ENCODE measurements at regions not wholly inside any gene's neighbourhood (a gene's known extent, or its start where the extent isn't known, plus 50 kb on each side); places are given as distances from the start of the nearest gene placed in this dataset.

DNA sequence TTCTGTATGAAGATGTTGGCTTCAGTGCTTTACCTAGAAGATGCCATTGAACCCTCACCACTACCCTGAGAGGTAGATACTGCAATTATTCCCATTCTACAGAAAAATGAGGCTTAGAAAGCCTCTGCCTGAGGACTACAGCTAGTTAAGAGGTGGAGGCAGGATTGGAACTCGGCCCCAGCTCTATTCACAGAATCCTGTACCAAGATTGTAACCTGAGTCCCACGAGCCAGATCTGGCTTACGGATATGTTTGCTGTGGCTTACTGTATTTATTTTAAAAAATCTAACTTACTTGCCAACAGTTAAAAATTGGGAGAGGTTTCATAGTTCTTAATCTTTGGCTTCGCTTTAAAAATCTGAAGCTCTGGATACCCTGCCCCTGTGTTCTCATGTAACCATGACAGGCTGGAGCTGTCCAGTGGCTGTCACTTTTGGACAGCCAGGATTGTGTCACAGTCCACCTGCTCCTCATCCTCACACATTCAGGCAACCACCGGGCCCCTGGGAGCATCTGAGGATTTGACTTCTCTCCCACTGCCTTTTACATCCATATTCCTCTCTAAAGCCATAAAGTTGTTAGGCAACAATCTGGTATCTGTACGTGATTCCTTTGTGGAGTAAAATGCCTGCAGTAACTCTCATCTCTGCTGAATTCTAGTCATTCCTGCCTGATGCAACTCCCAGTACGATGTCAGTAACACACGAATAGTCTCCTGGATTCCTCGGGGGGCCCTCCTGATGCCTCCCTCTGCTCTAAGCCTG lies 160.8 kb upstream of the SERP2 start:
- Histone ChIP-seq H3K4me3 (ENCODE audit: low read length in 3 of 3) (no peak overlapping the region), H3K27ac (ENCODE audit: low read depth, low read length) (no peak overlapping the region), H3K9ac (ENCODE audit: low read depth in 1 of 3, low read length in 3 of 3) (no peak overlapping the region)

DNA sequence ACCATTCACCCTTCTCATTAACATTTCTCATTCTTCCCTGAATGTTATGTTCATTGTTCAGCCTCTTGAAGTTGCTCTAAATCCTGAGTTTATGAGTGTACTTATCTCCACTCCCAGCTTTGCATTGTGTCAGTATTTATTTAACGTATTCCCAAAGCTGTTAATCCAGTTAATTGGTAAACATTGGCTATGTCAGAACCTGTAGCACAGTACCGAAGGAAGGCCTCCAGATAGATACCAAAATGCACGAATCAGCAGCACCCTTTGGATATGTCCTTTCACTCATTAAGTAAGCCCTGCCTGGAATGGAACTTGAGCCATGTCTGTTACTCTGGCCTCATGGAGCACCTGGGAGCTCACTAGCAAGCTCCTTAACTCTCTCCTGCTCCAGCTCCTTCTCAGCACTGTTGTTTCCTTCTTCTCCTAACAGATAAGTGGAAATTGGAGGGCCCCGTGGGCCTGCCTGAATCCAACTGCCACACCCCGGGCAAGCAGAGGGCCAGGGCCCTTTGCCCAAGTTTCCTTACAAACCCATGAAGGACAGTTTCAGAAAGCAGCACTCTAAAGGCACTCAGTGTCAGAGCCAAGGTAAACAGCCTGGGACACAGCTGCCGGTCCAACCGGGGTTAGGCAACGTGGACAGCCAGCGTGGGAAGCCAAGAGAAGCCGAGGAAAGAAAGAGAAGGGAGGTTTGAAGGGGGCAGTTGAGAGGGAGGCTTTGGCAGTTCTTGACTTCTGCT lies 155.0 kb upstream of the SERP2 start:
- no peaks in the 10 kb centered on the region for H3K36me3 ChIP-seq (ENCODE audit: control insufficient read depth in 3 of 3, insufficient read depth in 3 of 3, low read length in 3 of 3)
- H3K27me3 ChIP-seq (ENCODE audit: control insufficient read depth in 3 of 3, insufficient read depth in 3 of 3, low read length in 3 of 3): no peaks in the 10 kb centered on the region
- H3K9me3 ChIP-seq (ENCODE audit: control insufficient read depth in 3 of 3, low read length in 3 of 3): no peaks in the 10 kb centered on the region
- peak overlapping the region; percentile 56 for H3K27ac ChIP-seq (ENCODE audit: low read depth, low read length)
- peaks cover 19 to 25% (median 19%) of the 10 kb centered on the region in 3 donors for H3K4me1 ChIP-seq (ENCODE audit: control insufficient read depth in 3 of 3, insufficient read depth in 3 of 3, low read length in 3 of 3)
- H3K9ac ChIP-seq (ENCODE audit: low read depth in 1 of 3, low read length in 3 of 3): peak overlapping the region; percentile 8 to 35 (median 25)
- peak overlapping the region in 1 of 3 donors; percentile 25 for H3K4me3 ChIP-seq (ENCODE audit: low read length in 3 of 3)

More for the DNA sequence above, 160.8 kb upstream of the SERP2 start:
- Histone ChIP-seq H3K4me1 (ENCODE audit: control insufficient read depth in 3 of 3, insufficient read depth in 3 of 3, low read length in 3 of 3) (peaks cover 2 to 11% (median 8%) of the 10 kb centered on the region in 3 donors), H3K36me3 (ENCODE audit: control insufficient read depth in 3 of 3, insufficient read depth in 3 of 3, low read length in 3 of 3) (no peaks in the 10 kb centered on the region), H3K27me3 (ENCODE audit: control insufficient read depth in 3 of 3, insufficient read depth in 3 of 3, low read length in 3 of 3) (no peaks in the 10 kb centered on the region), H3K9me3 (ENCODE audit: control insufficient read depth in 3 of 3, low read length in 3 of 3) (peaks cover 0 to 2% (median 0%) of the 10 kb centered on the region in 3 donors)

DNA sequence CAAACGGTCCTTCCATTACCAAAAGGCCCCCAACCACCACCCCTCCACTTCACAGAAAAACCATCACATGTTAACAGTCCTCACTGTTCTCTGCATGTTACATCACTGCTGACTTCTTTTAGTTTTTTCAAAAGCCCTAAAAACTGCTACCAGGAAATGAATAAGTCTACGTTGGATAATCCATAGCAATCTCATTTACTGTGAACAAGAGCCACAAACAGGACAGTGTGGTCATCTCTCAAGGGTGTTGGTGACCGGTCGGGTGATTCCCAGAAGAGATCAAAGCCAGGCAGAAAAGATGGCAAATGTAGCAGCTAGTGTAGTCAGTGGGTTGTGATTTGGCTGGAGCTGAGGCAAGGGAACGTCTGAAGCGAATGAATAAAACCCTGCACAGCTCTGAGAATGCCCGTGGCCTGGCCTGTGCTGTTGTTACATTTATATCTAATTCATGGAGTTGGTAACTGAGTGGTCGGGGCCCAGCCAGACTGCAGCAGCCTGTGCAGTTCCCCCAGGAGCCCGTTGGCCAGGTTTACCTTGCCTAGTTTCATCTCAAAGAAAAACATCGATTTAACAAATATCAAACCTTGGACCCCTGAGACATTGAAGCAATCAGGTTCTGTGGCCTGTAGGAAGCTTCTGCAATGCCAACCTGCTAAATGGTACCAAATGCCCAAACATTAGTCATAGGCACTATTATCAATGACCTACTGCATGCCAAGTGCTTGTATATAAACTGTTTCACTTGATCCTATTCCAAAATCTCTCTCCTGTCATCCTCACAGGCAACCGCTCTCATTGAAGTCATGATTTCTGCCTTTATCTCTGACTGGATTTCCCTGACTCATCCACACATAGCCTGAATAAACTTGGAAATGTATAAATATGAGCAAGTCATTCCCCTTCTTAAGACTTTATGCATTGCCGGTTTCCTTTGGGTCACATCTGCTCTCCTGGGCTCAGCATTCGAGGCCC lies 153.8 kb upstream of the SERP2 start:
- no peaks in the 10 kb centered on the region for H3K27me3 ChIP-seq (ENCODE audit: control insufficient read depth in 3 of 3, insufficient read depth in 3 of 3, low read length in 3 of 3)
- peak overlapping the region; percentile 56 for H3K27ac ChIP-seq (ENCODE audit: low read depth, low read length)
- no peaks in the 10 kb centered on the region for H3K9me3 ChIP-seq (ENCODE audit: control insufficient read depth in 3 of 3, low read length in 3 of 3)
- no peak overlapping the region for H3K4me3 ChIP-seq (ENCODE audit: low read length in 3 of 3)
- H3K9ac ChIP-seq (ENCODE audit: low read depth in 1 of 3, low read length in 3 of 3): peak overlapping the region in 1 of 3 donors; percentile 4
- H3K36me3 ChIP-seq (ENCODE audit: control insufficient read depth in 3 of 3, insufficient read depth in 3 of 3, low read length in 3 of 3): no peaks in the 10 kb centered on the region
- H3K4me1 ChIP-seq (ENCODE audit: control insufficient read depth in 3 of 3, insufficient read depth in 3 of 3, low read length in 3 of 3): peaks cover 19 to 30% (median 26%) of the 10 kb centered on the region in 3 donors

DNA sequence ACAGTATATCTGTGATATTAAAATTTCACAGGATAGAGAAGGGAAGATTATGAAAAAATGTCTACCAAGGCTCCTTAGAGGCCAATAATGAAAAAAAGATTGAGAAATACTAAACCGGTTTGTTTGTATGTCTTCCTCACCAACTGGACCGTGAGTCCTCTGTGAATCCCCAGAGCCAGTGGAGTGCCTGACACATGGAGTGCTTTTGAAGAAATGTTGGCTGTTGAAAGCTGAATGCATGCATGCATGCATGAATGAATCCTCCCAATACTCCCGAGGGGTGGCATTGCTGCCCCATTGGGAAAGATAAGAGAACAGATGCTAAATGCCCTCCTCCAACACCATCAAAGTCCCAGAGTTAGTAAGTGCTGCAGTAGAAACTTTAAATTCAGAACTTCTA lies 152.7 kb upstream of the SERP2 start:
- Histone ChIP-seq H3K9me3 (ENCODE audit: control insufficient read depth in 3 of 3, low read length in 3 of 3) (no peaks in the 10 kb centered on the region), H3K27ac (ENCODE audit: low read depth, low read length) (no peak overlapping the region), H3K27me3 (ENCODE audit: control insufficient read depth in 3 of 3, insufficient read depth in 3 of 3, low read length in 3 of 3) (no peaks in the 10 kb centered on the region), H3K36me3 (ENCODE audit: control insufficient read depth in 3 of 3, insufficient read depth in 3 of 3, low read length in 3 of 3) (no peaks in the 10 kb centered on the region), H3K4me1 (ENCODE audit: control insufficient read depth in 3 of 3, insufficient read depth in 3 of 3, low read length in 3 of 3) (peaks cover 19 to 30% (median 26%) of the 10 kb centered on the region in 3 donors), H3K9ac (ENCODE audit: low read depth in 1 of 3, low read length in 3 of 3) (no peak overlapping the region), H3K4me3 (ENCODE audit: low read length in 3 of 3) (no peak overlapping the region)

DNA sequence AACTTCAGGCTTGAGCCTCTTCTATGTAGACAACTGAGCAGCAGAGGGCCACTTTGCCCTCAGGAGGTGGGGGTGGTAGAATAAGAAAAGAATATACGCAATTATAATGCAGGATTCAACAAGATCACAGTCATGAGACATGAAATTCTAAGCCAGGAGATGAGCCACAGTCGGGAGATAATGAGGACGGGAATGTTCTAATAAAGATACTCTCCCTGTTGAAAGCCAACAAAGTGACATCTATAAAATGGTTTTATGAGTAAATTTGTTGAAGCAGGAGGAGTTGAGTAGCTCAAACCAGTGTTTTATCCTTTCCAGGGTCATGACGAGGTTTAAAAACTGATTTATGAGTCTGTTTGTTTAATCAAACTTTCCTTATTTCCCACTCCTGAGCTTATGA lies 152.0 kb upstream of the SERP2 start:
- no peak overlapping the region for H3K9ac ChIP-seq (ENCODE audit: low read depth in 1 of 3, low read length in 3 of 3)
- H3K27ac ChIP-seq (ENCODE audit: low read depth, low read length): no peak overlapping the region
- no peaks in the 10 kb centered on the region for H3K9me3 ChIP-seq (ENCODE audit: control insufficient read depth in 3 of 3, low read length in 3 of 3)
- no peaks in the 10 kb centered on the region for H3K36me3 ChIP-seq (ENCODE audit: control insufficient read depth in 3 of 3, insufficient read depth in 3 of 3, low read length in 3 of 3)
- H3K27me3 ChIP-seq (ENCODE audit: control insufficient read depth in 3 of 3, insufficient read depth in 3 of 3, low read length in 3 of 3): no peaks in the 10 kb centered on the region
- no peak overlapping the region for H3K4me3 ChIP-seq (ENCODE audit: low read length in 3 of 3)
- H3K4me1 ChIP-seq (ENCODE audit: control insufficient read depth in 3 of 3, insufficient read depth in 3 of 3, low read length in 3 of 3): peaks cover 19 to 30% (median 26%) of the 10 kb centered on the region in 3 donors

DNA sequence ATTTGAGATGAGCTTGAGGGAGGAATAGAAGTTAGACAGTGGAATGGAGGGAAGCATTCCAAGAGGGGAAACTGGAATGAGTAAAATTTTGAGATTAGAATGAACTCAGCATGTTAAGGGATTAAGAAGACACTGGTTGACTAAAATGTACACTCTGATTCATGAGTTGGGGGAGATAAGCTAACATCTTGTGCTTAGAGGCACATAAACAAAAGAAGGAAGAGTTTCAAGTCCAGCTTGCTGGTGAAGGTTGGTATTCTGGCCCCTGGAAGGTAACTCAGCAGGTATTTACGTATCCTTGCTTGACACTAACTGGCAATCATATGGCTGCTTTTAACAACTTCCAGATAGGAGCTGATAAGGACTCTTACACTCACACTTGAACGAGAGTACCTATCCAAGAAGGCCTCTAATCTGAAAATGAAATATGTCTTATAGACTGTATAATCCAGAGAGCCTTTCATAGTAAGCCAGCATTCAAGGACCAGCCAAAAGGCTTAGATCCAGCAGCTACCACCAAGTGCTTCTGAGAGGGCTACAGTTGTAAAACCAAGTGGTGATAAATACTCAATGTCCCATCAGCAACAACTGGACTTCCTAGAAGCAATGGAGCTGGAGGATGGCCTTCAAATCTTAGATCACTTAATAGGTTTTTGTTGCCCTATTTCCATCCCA lies 149.7 kb upstream of the SERP2 start:
- peaks cover 6 to 21% (median 20%) of the 10 kb centered on the region in 3 donors for H3K4me1 ChIP-seq (ENCODE audit: control insufficient read depth in 3 of 3, insufficient read depth in 3 of 3, low read length in 3 of 3)
- H3K4me3 ChIP-seq (ENCODE audit: low read length in 3 of 3): no peak overlapping the region
- no peaks in the 10 kb centered on the region for H3K36me3 ChIP-seq (ENCODE audit: control insufficient read depth in 3 of 3, insufficient read depth in 3 of 3, low read length in 3 of 3)
- no peaks in the 10 kb centered on the region for H3K9me3 ChIP-seq (ENCODE audit: control insufficient read depth in 3 of 3, low read length in 3 of 3)
- H3K27ac ChIP-seq (ENCODE audit: low read depth, low read length): peak overlapping the region; percentile 37
- no peak overlapping the region for H3K9ac ChIP-seq (ENCODE audit: low read depth in 1 of 3, low read length in 3 of 3)
- H3K27me3 ChIP-seq (ENCODE audit: control insufficient read depth in 3 of 3, insufficient read depth in 3 of 3, low read length in 3 of 3): no peaks in the 10 kb centered on the region

DNA sequence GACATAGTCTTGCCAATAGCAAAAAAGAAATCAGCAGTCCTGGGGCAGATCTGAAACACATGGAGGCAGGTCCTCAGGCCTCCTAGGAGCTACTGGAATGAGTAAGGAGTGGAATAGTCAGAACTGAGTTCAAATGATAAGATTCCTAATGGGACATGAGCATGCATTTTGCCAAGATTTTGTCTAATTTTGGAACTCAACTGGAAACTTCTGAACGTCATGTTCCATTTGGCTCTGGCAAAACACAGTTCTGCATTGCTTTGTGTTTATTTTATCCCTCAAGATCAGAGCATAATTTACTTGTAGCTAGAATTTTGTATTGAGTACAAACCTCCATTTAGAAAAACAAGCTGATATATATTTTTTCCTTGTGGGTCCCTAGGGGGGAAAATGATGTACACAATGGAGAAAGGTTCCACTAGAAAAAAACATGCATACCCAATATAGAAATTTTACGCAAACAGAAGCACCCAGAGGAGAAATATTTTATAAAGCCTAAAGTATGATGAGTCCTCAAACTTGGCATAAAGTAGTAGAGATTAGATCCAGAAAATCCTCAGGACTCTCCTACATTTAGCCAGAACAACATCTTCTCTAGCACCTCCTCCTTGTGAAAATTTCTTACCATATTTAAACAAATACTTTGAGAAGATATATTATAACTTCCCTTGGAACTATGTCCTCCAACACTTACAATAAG lies 149.0 kb upstream of the SERP2 start:
- Histone ChIP-seq H3K4me3 (ENCODE audit: low read length in 3 of 3) (no peak overlapping the region), H3K27me3 (ENCODE audit: control insufficient read depth in 3 of 3, insufficient read depth in 3 of 3, low read length in 3 of 3) (no peaks in the 10 kb centered on the region), H3K4me1 (ENCODE audit: control insufficient read depth in 3 of 3, insufficient read depth in 3 of 3, low read length in 3 of 3) (peaks cover 0 to 14% (median 14%) of the 10 kb centered on the region in 3 donors), H3K9me3 (ENCODE audit: control insufficient read depth in 3 of 3, low read length in 3 of 3) (no peaks in the 10 kb centered on the region), H3K36me3 (ENCODE audit: control insufficient read depth in 3 of 3, insufficient read depth in 3 of 3, low read length in 3 of 3) (no peaks in the 10 kb centered on the region), H3K9ac (ENCODE audit: low read depth in 1 of 3, low read length in 3 of 3) (no peak overlapping the region), H3K27ac (ENCODE audit: low read depth, low read length) (peak overlapping the region; percentile 37)

DNA sequence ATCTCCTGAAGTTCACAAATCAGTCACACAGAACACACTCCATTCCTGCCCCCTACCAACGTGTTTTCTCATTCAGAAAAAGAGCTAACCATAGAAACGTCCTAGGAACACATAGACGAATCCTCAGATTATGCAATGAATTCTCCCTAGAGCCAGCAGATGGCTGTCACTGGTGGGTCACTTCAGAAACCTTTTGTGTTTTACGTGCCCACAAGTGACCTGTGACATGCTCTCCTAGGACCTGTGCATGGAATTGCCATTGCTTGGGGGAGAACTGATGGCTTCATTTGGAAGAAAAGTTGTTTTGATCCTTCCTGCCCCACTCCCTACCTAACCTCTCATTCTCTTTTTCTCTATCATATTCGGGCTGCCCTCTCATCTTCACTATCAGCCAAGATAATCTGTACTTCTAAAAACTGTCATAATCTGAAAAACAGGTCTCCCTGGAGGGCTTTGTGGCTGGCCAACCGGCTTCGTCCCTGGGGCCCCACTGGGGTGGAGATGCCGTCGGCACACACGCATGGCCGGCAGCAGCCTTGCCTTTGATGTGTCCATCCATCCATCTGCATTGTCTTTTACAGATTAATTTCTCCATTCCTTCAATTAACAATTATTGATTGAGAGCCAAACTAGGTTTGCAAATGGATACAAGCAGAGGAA lies 144.1 kb upstream of the SERP2 start:
- Histone ChIP-seq H3K4me3 (ENCODE audit: low read length in 3 of 3) (no peak overlapping the region), H3K27me3 (ENCODE audit: control insufficient read depth in 3 of 3, insufficient read depth in 3 of 3, low read length in 3 of 3) (no peaks in the 10 kb centered on the region), H3K27ac (ENCODE audit: low read depth, low read length) (no peak overlapping the region), H3K9me3 (ENCODE audit: control insufficient read depth in 3 of 3, low read length in 3 of 3) (no peaks in the 10 kb centered on the region), H3K36me3 (ENCODE audit: control insufficient read depth in 3 of 3, insufficient read depth in 3 of 3, low read length in 3 of 3) (no peaks in the 10 kb centered on the region), H3K4me1 (ENCODE audit: control insufficient read depth in 3 of 3, insufficient read depth in 3 of 3, low read length in 3 of 3) (peaks cover 12 to 15% (median 15%) of the 10 kb centered on the region in 3 donors), H3K9ac (ENCODE audit: low read depth in 1 of 3, low read length in 3 of 3) (no peak overlapping the region)
